Ectodermal cell (in vitro differentiated cells): ENCODE measurements at regions not wholly inside any gene's neighbourhood (a gene's known extent, or its start where the extent isn't known, plus 50 kb on each side); places are given as distances from the start of the nearest gene placed in this dataset.

ENCODE experiments used
- H3K27ac ChIP-seq: 2 replicates; pipeline ENCODE4 v1.7.0; 2013; ENCODE audit warnings: mild to moderate bottlenecking, low read depth, low read length; ENCODE audit not compliant: insufficient read depth, poor library complexity, severe bottlenecking
- H3K27me3 ChIP-seq: 2 replicates; pipeline ENCODE4 v1.7.0; 2013; ENCODE audit warnings: mild to moderate bottlenecking, low read length; ENCODE audit not compliant: insufficient read depth, control insufficient read depth, poor library complexity, severe bottlenecking
- H3K36me3 ChIP-seq: one replicate; pipeline ENCODE4 v1.7.0; 2013; ENCODE audit warnings: low read length; ENCODE audit not compliant: control insufficient read depth, insufficient read depth
- H3K4me1 ChIP-seq: one replicate; pipeline ENCODE4 v1.7.0; 2013; ENCODE audit warnings: low read length; ENCODE audit not compliant: control insufficient read depth, insufficient read depth
- H3K4me3 ChIP-seq: 2 replicates; pipeline ENCODE4 v1.7.0; 2013; ENCODE audit warnings: low read depth, low read length, control low read depth; ENCODE audit not compliant: insufficient read depth
- H3K9me3 ChIP-seq: 2 replicates; pipeline ENCODE4 v1.7.0; 2013; ENCODE audit warnings: mild to moderate bottlenecking, low read length, moderate library complexity; ENCODE audit not compliant: control insufficient read depth
- WGBS, 2 experiments: methylation state at CpG; one replicate each; pipeline ENCODE4 v1.1.7; 2013; ENCODE audit warnings: missing lambda C conversion rate in 2 of 2; 5-methylcytosine and 5-hydroxymethylcytosine counted together

DNA sequence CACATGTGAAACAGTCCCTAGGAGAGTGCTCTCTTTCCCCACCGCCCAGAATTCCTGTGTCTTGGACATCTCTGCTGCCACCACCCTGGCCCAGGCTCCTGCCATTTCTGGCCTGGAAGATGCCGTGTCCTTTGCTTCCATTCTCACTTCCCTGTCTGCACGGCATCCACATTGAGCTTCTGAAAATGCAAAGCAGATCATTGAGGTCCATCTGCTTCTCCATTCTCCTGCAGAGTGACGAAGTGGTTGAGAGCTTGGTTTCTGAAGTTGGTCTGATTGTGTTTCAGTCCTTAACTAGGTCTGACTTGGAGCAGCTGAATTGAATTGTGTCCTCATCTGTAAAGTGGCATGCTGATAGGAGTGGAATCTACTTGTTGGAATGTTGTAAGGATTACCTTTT is 98.7 kb upstream of the MGAT5 start:
- H3K27me3 ChIP-seq: no peaks in the 10 kb centered on the region
- no peaks in the 10 kb centered on the region for H3K36me3 ChIP-seq
- H3K4me1 ChIP-seq: peaks cover 20% of the 10 kb centered on the region
- H3K27ac ChIP-seq: no peak overlapping the region
- no peaks in the 10 kb centered on the region for H3K9me3 ChIP-seq
- no peak overlapping the region for H3K4me3 ChIP-seq
- WGBS, 2 experiments: 92 to 99% methylated on average over 4 of the region's 4 CpGs

DNA sequence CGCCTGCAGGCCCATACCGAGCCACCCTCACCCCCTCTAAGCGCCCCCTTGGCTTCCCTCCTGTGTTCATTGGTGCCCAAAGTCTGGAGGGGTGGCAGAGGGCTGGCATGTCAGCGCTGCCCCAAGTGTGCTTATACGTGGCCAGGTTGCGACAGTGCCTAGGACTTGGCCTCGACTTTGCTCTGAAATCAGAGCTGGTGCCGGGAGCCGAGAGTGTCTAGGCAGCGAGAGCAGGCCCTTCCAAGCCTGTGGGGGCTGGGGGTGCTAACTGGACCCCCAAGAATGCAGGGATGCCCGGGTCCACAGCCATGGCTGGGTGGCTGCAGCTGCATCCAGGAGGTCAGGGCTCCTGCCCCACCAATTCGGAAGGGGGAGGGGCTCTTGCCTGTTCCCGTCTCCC is 95.6 kb upstream of the MGAT5 start:
- H3K4me1 ChIP-seq: peaks cover 31% of the 10 kb centered on the region
- H3K36me3 ChIP-seq: no peaks in the 10 kb centered on the region
- no peaks in the 10 kb centered on the region for H3K27me3 ChIP-seq
- no peak overlapping the region for H3K4me3 ChIP-seq
- H3K9me3 ChIP-seq: no peaks in the 10 kb centered on the region
- no peak overlapping the region for H3K27ac ChIP-seq
- WGBS, 2 experiments: 91 to 92% methylated on average over 13 of the region's 13 CpGs

GRCh38 chr2:134161170-134161547 is 92.7 kb upstream of the MGAT5 start:
- 81 to 84% methylated on average over 4 of the region's 4 CpGs for WGBS, 2 experiments

GRCh38 chr2:134163336-134163735 is 90.5 kb upstream of the MGAT5 start:
- Histone ChIP-seq H3K4me1 (peaks cover 21% of the 10 kb centered on the region), H3K27ac (no peak overlapping the region)

More at GRCh38 chr2:134161170-134161547, 92.7 kb upstream of the MGAT5 start:
- no peaks in the 10 kb centered on the region for H3K27me3 ChIP-seq
- peaks cover 21% of the 10 kb centered on the region for H3K4me1 ChIP-seq
- H3K4me3 ChIP-seq: no peak overlapping the region
- H3K9me3 ChIP-seq: no peaks in the 10 kb centered on the region
- H3K27ac ChIP-seq: no peak overlapping the region
- no peaks in the 10 kb centered on the region for H3K36me3 ChIP-seq

DNA sequence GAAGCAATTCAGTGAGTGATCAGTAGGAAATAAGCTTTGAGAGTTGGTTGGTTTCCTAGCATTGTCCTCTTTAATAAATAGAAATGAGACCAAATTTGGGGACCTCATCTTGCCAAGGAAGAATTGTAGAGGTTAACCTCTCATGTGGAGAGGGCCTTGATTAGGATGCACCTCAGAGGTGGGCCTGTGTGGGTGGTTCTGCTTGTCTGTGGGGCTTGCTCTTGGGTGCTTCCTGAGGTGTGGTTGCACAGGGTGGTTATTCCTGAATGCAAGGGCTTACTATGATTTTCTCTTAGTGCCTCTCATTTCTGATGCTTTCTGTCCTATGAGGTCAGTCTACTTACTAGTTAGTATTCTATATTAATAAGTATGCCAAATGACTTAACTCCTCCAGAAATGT is 89.6 kb upstream of the MGAT5 start:
- H3K27ac ChIP-seq: no peak overlapping the region
- H3K27me3 ChIP-seq: no peaks in the 10 kb centered on the region
- no peaks in the 10 kb centered on the region for H3K9me3 ChIP-seq

More at GRCh38 chr2:134163336-134163735, 90.5 kb upstream of the MGAT5 start:
- Histone ChIP-seq H3K27me3 (no peaks in the 10 kb centered on the region), H3K9me3 (no peaks in the 10 kb centered on the region), H3K36me3 (no peaks in the 10 kb centered on the region), H3K4me3 (no peak overlapping the region)
- 94 to 95% methylated on average over 4 of the region's 4 CpGs for WGBS, 2 experiments

DNA sequence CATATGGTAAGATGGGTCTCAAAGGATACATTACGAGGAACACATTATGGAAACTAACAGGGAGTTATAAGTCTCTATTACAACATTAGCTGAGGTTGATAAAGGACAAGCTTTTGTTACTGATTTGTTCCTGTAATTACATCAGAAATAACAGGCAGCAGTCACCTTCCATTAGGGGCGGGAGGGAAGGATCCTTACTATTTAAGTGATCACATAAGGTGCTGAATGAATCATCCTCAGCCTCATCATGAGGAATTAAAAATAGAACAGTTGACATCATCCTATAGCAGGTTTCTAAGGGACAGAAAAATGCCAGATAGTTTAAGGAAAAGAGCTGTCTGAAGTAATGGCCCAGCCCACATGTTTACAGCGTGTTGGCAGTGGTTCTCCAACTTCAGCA is 86.9 kb upstream of the MGAT5 start:
- Histone ChIP-seq H3K4me1 (no peaks in the 10 kb centered on the region), H3K27ac (no peak overlapping the region), H3K36me3 (no peaks in the 10 kb centered on the region), H3K9me3 (no peaks in the 10 kb centered on the region), H3K4me3 (no peak overlapping the region), H3K27me3 (no peaks in the 10 kb centered on the region)
- WGBS, 2 experiments: 92 to 96% methylated on average over 3 of the region's 3 CpGs

More for the DNA sequence above, 89.6 kb upstream of the MGAT5 start:
- Histone ChIP-seq H3K4me1 (peaks cover 17% of the 10 kb centered on the region), H3K4me3 (no peak overlapping the region), H3K36me3 (no peaks in the 10 kb centered on the region)

DNA sequence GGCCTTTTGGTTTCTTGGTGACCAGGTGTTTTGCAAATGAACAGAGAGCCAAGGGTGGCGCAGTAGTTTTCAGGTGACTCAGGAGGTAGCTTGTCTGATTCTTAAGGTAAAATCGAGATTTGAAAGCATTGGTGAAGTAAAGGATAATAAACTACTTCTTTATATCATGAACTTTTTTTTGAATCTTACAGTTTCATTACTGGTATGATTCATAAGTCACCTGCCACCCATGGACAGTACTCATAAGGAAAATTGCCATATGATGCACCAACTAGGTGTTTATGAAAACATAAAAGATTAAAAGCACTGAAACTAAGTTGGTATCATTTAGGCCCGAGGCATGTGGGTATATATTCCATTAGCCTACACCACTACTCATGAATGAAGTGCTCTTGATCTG is 84.1 kb upstream of the MGAT5 start:
- Histone ChIP-seq H3K27me3 (no peaks in the 10 kb centered on the region), H3K4me3 (no peak overlapping the region), H3K4me1 (no peaks in the 10 kb centered on the region), H3K36me3 (no peaks in the 10 kb centered on the region), H3K27ac (no peak overlapping the region), H3K9me3 (no peaks in the 10 kb centered on the region)
- WGBS, 2 experiments: 83 to 97% methylated on average over 3 of the region's 3 CpGs

- H3K4me3 ChIP-seq: no peak overlapping the region
- H3K4me1 ChIP-seq: no peaks in the 10 kb centered on the region
- H3K27me3 ChIP-seq: no peaks in the 10 kb centered on the region
- 94 to 95% methylated on average over 3 of the region's 3 CpGs for WGBS, 2 experiments
- no peaks in the 10 kb centered on the region for H3K9me3 ChIP-seq
- no peak overlapping the region for H3K27ac ChIP-seq
- no peaks in the 10 kb centered on the region for H3K36me3 ChIP-seq
Measured at GRCh38 chr2:134170294-134170693, 83.6 kb upstream of the MGAT5 start.

DNA sequence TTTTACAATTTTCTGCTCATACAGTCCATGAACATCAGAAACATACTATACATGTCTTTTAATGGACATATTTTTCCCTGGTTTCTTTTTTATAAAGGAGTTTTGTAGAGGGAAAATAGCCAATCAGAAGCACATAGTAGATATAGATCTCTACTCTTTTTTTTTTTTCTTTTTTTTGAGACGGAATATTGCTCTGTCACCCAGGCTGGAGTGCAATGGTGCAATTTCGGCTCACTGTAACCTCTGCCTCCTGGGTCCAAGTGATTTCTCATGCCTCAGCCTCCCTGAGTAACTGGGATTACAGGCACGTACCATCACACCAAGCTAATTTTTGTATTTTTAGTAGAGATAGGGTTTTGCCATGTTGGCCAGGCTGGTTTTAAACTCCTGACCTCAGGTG is 83.2 kb upstream of the MGAT5 start:
- 85 to 95% methylated on average over 3 of the region's 3 CpGs for WGBS, 2 experiments
- Histone ChIP-seq H3K27ac (no peak overlapping the region), H3K9me3 (no peaks in the 10 kb centered on the region), H3K4me3 (no peak overlapping the region), H3K4me1 (no peaks in the 10 kb centered on the region), H3K36me3 (no peaks in the 10 kb centered on the region), H3K27me3 (no peaks in the 10 kb centered on the region)

- Histone ChIP-seq H3K4me1 (no peaks in the 10 kb centered on the region), H3K9me3 (no peaks in the 10 kb centered on the region), H3K27ac (no peak overlapping the region), H3K36me3 (no peaks in the 10 kb centered on the region), H3K27me3 (no peaks in the 10 kb centered on the region), H3K4me3 (no peak overlapping the region)
- 93 to 94% methylated on average over 14 of the region's 14 CpGs for WGBS, 2 experiments
Measured at GRCh38 chr2:134173338-134174016, 80.4 kb upstream of the MGAT5 start.

DNA sequence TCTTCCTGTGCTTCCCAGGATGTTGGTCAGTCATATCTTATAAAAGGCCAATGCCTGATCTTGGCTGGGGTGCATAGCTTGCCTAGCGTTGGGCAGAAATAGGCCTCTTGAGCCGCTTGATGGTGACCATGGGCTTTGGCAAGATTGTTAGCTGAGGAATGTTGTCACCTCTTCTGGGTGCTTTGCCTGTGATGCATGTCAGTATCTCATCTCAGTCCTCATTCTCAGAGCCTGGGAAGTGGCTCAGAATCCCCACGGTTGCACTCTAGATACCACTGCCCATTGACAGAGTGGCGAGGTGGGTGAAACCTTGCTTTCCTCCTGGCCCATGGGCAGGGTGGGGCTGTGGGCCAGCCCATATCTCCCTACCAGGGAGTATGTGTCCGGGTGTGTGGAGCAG is 79.2 kb upstream of the MGAT5 start:
- Histone ChIP-seq H3K27me3 (no peaks in the 10 kb centered on the region), H3K36me3 (no peaks in the 10 kb centered on the region), H3K9me3 (no peaks in the 10 kb centered on the region), H3K4me3 (no peak overlapping the region), H3K4me1 (no peaks in the 10 kb centered on the region), H3K27ac (no peak overlapping the region)
- WGBS, 2 experiments: 86 to 94% methylated on average over 5 of the region's 5 CpGs
